ENCODE measurements at regions not wholly inside any gene's neighbourhood (a gene's known extent, or its start where the extent isn't known, plus 50 kb on each side); places are given as distances from the start of the nearest gene placed in this dataset.

GRCh38 chr18:42606886-42607495 is 508.5 kb downstream of the RIT2 start:
- 88 to 96% (median 90%) methylated on average over 4 of the region's 4 CpGs for WGBS, 5 donors
- TF ChIP-seq POLR2AphosphoS5 (IDR thresholded peaks at IDR 0.05): no peak
- TF ChIP-seq POLR2A (IDR thresholded peaks at IDR 0.05): no peak
- no peak for TF ChIP-seq CTCF (IDR thresholded peaks at IDR 0.05 in 8 of 11, conservative IDR thresholded peaks at IDR 0.05 in 3 of 11)
- intact Hi-C loops (cut with DNase I; ENCODE audit: low total_unique reads): no loop called here
- no peaks in the 10 kb centered on the region for H3K27me3 ChIP-seq (replicated peaks in 1 of 7)
- no peak overlapping the region for H3K4me3 ChIP-seq
- H3K4me1 ChIP-seq: no peaks in the 10 kb centered on the region
- peaks cover 0 to 8% (median 0%) of the 10 kb centered on the region in 8 donors for H3K9me3 ChIP-seq
- H3K36me3 ChIP-seq: no peaks in the 10 kb centered on the region
- H3K27ac ChIP-seq: no peak overlapping the region
- DNase-seq: no peak

- no peaks in the 10 kb centered on the region for H3K27me3 ChIP-seq (replicated peaks in 1 of 7)
- TF ChIP-seq CTCF (IDR thresholded peaks at IDR 0.05 in 8 of 11, conservative IDR thresholded peaks at IDR 0.05 in 3 of 11): no peak
- TF ChIP-seq POLR2AphosphoS5 (IDR thresholded peaks at IDR 0.05): no peak
- no peak for TF ChIP-seq POLR2A (IDR thresholded peaks at IDR 0.05)
- DNase-seq: no peak
- intact Hi-C loops (cut with DNase I; ENCODE audit: low total_unique reads): no loop called here
- H3K4me1 ChIP-seq: no peaks in the 10 kb centered on the region
- H3K36me3 ChIP-seq: no peaks in the 10 kb centered on the region
- peaks cover 0 to 8% (median 0%) of the 10 kb centered on the region in 8 donors for H3K9me3 ChIP-seq
- no peak overlapping the region for H3K27ac ChIP-seq
- H3K4me3 ChIP-seq: no peak overlapping the region
- 53 to 85% (median 84%) methylated on average over 1 of the region's 1 CpG for WGBS, 5 donors
These were observed 504.4 kb downstream of the RIT2 start for GRCh38 chr18:42611134-42611533.

GRCh38 chr18:42614619-42615293 is 500.7 kb downstream of the RIT2 start:
- intact Hi-C loops (cut with DNase I; ENCODE audit: low total_unique reads): no loop called here
- no peaks in the 10 kb centered on the region for H3K4me1 ChIP-seq
- TF ChIP-seq POLR2AphosphoS5 (IDR thresholded peaks at IDR 0.05) (no peak), CTCF (IDR thresholded peaks at IDR 0.05 in 8 of 11, conservative IDR thresholded peaks at IDR 0.05 in 3 of 11) (no peak), POLR2A (IDR thresholded peaks at IDR 0.05) (no peak)
- no peaks in the 10 kb centered on the region for H3K27me3 ChIP-seq (replicated peaks in 1 of 7)
- 46 to 61% (median 54%) methylated on average over 2 of the region's 2 CpGs for WGBS, 5 donors
- H3K36me3 ChIP-seq: no peaks in the 10 kb centered on the region
- no peak overlapping the region for H3K27ac ChIP-seq
- no peak overlapping the region for H3K4me3 ChIP-seq
- DNase-seq: no peak
- peaks cover 0 to 8% (median 0%) of the 10 kb centered on the region in 8 donors for H3K9me3 ChIP-seq

GRCh38 chr18:42617221-42617620 is 498.3 kb downstream of the RIT2 start:
- no peak for DNase-seq
- H3K27me3 ChIP-seq (replicated peaks in 1 of 7): no peaks in the 10 kb centered on the region
- H3K9me3 ChIP-seq: no peaks in the 10 kb centered on the region
- 83 to 94% (median 87%) methylated on average over 3 of the region's 3 CpGs for WGBS, 5 donors
- H3K4me3 ChIP-seq: no peak overlapping the region
- H3K4me1 ChIP-seq: no peaks in the 10 kb centered on the region
- TF ChIP-seq POLR2AphosphoS5 (IDR thresholded peaks at IDR 0.05): no peak
- TF ChIP-seq CTCF (IDR thresholded peaks at IDR 0.05 in 8 of 11, conservative IDR thresholded peaks at IDR 0.05 in 3 of 11): no peak
- no peak for TF ChIP-seq POLR2A (IDR thresholded peaks at IDR 0.05)
- no peaks in the 10 kb centered on the region for H3K36me3 ChIP-seq
- H3K27ac ChIP-seq: no peak overlapping the region
- intact Hi-C loops (cut with DNase I; ENCODE audit: low total_unique reads): no loop called here

Data from spleen (tissue), 11 donors.